GM18951 (cell line): ENCODE measurements at regions not wholly inside any gene's neighbourhood (a gene's known extent, or its start where the extent isn't known, plus 50 kb on each side); places are given as distances from the start of the nearest gene placed in this dataset.
"Not testable (repeated sequence)": the region's sequence is repeated elsewhere in the genome, so short reads cannot be mapped to it uniquely, and the experiment has no call there.

Experiments used
- POLR2A ChIP-seq: IDR thresholded peaks from 4 replicates; pipeline ENCODE4 v1.6.1; 2011; ENCODE audit warnings: mild to moderate bottlenecking; ENCODE audit not compliant: insufficient read length, insufficient read depth; ENCODE audit errors: extremely low read depth
- in situ Hi-C: fragments of 300-500 bp; cut with MboI; formaldehyde crosslinking; loops from one replicate; pipeline ENCODE4 v1.12.0; 2022; ENCODE audit warnings: low sequenced_read_pairs, mixed read lengths, inconsistent platforms; ENCODE audit not compliant: unreplicated experiment

DNA sequence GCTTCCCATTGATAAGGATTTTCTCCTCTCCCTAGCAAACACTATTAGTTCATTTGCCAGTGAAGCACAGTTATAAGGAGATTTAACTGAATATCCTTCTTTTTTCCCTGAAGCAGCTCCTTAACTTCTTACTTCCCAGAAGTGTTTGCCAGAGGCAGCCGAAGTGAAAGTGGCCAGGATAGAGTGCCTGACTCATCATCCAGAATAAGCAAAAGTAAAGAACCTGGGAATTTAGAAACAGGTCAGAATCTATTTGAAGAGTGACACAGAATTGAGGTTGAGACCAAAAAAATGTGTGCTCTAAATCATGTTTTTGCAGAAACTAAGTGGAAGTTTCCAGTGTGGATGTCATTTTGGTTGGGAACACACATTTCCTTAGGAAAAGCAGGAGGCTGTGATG lies 249.6 kb upstream of the VWC2 start:
- no peak for TF ChIP-seq POLR2A

DNA sequence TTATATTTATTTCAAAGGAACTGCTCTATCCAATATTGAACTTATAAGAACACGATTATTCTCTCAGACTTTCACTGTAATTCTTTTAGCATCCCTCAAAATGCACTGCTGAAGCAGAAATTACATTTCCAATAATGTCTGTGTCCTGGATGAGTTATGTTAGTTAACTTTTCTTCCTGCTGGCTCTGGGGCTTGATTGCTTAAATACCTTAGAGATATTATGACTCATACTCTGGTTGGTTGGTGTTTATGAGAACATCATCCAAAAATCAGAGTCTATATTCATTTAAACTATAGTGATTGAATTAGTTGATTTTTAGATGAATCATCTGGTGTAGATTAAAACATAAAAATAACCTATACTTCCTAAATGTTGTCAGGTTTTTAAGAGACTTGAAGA lies 246.3 kb upstream of the VWC2 start:
- no peak for TF ChIP-seq POLR2A
- in situ Hi-C loops: no loop called here

More for the DNA sequence above, 249.6 kb upstream of the VWC2 start:
- in situ Hi-C loops: no loop called here

DNA sequence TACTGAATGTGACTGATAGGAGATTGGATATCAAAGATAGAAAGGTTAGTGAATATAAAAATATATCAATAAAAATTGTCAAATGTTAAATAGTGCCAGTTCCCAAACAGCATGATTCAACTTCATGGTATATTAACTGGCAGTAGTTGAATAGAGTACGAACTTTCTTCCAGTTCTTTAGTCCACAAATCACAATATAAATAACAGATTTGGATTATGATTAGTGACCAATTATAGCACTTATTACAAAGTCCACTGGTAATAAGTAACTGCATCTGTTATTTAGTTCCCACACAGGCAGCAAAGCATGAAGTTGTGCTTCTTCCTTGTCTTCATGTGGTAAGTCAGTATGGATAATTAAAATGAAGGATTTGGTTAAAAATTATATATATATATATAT lies 243.0 kb upstream of the VWC2 start:
- no peak for TF ChIP-seq POLR2A
- in situ Hi-C loops: no loop called here

DNA sequence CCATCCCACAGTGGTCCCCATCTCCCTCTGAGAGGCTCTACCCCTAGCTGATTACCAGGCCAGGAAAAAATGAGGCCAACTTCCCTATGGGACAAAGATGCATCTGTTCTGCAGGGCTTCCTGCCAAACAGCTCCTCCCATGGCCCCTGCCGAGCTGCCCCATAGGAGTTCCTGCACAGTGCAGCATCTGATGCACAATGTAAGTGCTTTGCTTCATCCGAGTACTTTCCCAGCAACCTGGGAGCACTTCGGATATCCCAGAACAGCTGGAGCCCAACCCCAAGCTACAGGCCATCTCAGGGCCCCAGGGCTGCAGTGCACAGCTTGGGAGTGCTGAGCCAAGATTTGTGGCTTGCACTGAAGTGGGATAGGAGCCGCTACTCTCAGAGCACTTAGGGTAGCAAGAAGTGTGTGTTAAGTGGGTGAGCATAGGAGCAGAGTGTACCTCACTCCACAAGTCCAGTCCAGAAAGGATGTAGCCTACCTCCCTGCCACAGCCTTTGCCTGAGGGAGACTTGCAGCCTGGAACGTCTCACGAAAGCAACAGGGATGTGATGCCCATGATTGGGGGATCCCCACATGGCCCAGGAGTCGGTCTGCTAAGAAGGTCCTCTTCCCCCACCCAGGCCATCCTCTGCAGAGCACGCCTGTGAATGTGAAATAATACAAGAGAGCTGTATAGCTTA lies 209.6 kb upstream of the VWC2 start:
- in situ Hi-C loops: no loop called here
- TF ChIP-seq POLR2A: no peak

DNA sequence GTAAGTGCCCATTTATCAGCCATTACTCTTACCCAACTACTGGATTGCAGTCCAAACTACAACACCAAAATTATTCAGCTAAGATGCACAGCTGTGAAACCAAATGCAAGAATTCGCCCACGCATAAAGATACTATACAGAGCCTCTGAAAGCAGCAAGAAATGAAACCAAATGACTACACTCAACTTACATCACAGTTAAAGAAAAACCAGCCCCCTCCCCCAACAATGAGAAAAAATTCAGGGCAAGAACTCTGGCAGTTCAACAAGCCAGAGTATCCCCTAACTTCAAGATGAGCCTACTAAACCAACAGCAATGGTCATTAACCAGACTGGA lies 209.1 kb upstream of the VWC2 start:
- in situ Hi-C loops: no loop called here
- TF ChIP-seq POLR2A: no peak

DNA sequence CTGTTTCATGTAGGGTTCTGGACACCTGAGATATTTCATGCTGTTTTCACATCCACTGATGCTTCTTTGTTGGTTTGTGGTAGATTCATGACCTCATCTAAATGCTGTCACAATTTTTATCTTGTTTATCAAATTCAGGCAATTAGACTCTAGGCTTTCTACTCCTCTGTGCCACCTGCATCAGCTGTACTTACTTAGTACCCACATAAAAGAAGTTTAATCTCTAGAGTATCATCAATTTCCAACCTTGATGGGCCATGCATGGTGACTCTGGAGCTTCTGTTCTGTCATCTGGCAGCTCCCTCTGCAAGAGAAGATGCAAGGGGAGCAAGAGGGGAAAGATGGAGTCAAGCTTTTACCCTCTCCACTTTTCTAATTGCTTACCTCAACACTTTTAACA lies 195.9 kb upstream of the VWC2 start:
- in situ Hi-C loops: no loop called here
- no peak for TF ChIP-seq POLR2A

DNA sequence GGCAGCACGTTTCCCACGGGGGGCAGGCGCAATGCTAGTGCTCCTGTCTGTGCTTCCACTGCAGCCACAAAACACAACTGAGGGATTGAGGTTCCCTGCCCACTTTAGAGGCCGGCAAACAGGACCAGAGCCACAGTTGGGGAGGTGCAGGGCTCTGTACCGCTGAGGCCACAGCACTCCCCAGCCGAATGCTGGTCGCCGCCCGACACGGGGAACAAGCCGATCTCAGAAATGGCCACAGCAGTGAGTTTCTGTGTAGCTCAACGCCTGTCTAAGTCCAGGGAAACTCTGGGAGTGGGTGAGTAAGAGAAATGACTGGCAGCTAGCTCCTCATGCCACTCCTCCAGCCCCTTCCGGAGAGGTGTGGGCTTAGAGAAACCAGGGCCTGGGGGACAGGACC lies 194.0 kb upstream of the VWC2 start:
- no peak for TF ChIP-seq POLR2A
- in situ Hi-C loops: no loop called here

DNA sequence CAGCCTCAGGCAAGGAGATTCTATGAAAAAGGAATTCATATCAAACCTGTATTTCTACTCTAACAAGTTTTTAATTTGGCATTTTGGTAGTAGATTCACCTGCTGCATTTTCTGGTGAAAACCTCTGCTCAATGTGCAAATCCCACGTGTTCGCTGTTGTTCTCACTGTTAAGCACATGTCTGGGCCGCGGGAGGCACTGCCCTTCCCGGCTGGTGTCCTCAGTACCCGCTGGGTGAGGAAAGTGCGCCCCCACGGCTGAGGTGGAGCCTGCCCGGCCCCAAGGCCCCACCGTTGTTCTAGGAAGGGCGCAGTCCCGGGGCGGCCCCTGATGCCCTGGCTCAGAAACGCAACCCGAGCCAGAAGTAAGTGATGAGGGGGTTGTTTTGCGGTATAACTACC lies 193.4 kb upstream of the VWC2 start:
- no peak for TF ChIP-seq POLR2A
- in situ Hi-C loops: no loop called here

DNA sequence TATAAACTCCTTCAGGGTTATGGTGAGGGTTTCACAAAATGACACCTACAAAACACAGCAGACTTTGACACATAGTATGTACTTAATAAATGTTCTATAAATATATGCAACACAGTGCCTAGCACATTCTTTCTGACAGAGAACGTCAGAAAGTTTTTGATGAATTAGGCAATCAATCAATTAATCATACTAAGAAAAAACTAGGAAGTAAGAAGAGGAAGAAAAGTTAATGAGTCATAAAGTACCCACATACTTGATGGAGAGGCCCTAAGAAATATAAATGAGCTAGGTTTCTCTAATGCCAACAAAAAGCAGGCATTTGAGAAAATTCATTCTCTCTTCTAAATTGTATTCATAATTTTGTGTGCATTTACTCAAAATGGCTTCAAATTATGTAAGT lies 192.7 kb upstream of the VWC2 start:
- no peak for TF ChIP-seq POLR2A
- in situ Hi-C loops: no loop called here

DNA sequence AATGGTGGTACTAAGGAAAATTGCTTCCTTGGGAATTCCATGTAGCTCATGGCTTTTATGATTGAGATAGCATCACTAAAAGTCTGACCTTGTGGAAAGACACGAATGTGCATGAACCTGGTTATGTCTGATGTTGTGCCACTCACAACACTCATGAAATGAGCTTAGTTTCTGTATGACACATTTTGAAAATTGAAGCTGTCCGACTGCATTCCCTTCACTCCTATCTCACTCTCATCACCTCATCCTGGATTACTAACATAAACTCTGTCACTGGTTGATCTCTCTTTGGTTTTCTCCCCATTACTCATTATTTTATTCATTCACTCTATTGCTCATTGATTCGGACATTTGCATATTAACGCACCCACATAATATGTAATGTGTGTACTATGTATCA lies 190.0 kb upstream of the VWC2 start:
- TF ChIP-seq POLR2A: no peak
- in situ Hi-C loops: no loop called here

DNA sequence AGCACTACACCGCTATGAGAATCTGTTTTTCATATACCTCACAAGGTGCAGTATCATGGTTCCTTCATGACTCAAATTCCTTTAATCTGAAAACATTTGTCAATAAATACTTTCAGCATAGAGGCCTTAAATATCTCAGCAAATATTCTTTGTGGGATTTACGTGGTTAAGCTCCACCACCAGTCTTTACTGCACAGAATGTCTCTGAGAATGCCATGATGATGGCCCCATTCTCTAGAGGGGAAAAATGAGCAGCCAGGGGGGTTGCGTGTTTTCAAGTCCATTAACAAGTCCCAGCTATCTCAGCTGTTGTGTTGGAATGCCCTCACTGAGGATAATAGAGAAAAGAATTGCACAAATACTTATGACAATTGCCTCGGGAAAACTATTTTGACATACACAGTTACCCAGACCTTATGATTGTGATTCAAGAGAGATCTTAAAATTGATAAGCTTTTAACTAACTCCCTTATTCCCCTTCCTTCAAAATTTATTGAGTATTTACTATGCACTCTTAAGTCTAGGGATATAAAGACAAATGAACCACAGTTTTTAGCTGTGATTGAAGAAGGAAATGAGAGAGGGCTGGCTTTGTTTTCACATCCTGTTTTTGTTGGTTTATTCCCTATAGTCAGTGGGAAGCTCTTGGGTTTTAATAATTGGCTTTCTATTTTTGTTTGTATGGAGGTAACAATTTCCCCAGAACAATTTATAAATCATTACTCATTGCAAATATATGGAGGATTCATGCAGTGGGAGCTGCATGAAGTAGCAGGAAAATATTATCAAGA lies 176.5 kb upstream of the VWC2 start:
- TF ChIP-seq POLR2A: no peak
- in situ Hi-C loops: no loop called here

DNA sequence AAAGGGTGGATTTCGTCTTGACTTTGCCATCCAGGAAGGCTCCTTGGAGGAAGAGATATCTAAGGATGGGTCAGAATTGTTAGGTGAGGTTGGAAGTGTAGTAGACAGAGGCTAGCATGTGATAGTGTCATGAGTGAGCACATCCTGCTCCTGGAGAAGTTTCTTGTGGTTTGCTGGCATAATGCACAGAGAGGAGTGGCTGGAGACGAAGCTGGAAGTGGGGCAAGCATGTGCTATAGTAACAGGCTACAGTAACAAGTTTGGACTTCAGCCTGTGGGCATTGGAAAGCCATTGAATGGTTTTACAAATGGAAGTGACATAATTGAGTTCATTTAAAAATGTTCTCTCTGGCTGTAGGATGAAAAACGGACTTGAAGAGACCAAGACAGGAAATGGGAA lies 175.6 kb upstream of the VWC2 start:
- no peak for TF ChIP-seq POLR2A
- in situ Hi-C loops: no loop called here

DNA sequence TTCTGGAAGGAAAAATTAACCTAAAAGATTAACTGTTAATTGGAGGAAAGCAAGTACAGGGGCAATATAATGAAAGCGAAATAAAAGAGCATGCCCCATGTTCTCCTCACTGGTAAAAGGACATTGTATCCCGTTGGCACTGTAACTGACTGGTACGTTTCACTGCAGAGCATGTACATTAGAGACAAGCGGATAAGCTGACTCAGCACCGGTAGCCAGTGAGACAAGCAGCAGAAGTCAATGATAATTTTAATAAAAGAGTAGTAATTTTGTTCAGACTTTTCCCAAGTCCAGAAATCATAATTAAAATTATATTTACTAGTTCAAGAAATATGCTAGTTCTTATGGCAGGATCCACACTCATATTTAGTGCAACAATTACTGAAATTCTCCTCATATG lies 161.5 kb upstream of the VWC2 start:
- no peak for TF ChIP-seq POLR2A
- in situ Hi-C loops: no loop called here

DNA sequence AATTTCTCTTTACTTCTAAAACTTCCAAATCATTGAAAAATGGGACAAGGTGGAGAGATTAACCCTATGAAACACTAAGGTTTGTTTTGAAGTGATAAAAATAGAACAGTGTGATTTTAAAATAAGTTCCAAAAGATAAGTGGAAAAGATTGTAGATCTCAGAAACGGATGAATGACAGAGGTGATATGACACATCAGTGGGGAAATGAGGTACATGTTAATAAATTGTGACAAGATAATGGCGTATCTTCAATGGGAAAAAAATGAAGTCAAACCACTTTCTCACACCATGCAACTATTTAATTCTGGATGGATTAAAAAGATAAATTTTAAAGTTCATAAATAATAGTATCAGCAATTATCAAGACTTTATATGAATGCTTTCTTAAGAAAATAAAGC lies 159.7 kb upstream of the VWC2 start:
- TF ChIP-seq POLR2A: no peak
- in situ Hi-C loops: no loop called here

DNA sequence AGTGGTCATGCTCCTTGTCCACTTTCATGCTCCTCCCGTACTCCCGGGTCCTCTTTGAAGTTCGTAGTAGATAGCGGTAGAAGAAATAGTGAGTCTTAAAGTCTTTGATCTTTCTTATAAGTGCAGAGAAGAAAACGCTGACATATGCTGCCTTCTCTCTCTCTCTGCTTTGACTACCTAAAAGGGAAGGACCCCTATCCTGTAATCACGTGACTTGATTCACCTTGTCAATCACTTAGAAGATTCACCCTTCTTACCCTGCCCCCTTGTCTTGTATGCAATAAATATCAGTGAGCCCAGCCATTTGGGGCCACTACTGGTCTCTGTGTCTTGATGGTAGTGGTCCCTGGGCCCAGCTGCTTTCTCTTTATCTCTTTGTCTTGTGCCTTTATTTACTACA lies 158.5 kb upstream of the VWC2 start:
- in situ Hi-C loops: not testable (repeated sequence)

DNA sequence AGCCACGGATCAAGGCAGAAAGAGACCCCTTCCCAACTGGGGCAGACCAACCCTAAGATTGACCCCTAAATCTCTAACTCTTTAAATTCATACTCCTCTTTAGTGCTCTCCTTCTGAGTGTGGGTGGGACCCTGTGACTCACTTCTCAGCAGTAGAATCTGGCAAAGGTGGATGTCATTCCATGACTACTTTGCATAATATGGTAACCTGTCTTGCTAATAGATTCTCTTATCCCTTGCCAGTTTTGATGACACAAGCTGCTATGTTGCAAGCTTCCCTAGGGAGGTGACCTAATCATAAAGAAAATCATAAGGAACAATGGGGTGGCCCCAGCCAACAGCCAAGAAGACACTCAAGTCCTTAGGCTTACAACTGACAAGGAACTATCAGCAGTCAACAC lies 155.4 kb upstream of the VWC2 start:
- in situ Hi-C loops: no loop called here
- no peak for TF ChIP-seq POLR2A
